OCI-M1 (cell line): ENCODE measurements at regions not wholly inside any gene's neighbourhood (a gene's known extent, or its start where the extent isn't known, plus 50 kb on each side); places are given as distances from the start of the nearest gene placed in this dataset.

Source experiments
- DNase-seq: peaks from one replicate; lab custom pipeline; 2025; lab: John Stamatoyannopoulos, UW

GRCh38 chr6:25066593-25066992 lies 130.8 kb upstream of the RIPOR2 start:
- DNase-seq, result no peak

DNA sequence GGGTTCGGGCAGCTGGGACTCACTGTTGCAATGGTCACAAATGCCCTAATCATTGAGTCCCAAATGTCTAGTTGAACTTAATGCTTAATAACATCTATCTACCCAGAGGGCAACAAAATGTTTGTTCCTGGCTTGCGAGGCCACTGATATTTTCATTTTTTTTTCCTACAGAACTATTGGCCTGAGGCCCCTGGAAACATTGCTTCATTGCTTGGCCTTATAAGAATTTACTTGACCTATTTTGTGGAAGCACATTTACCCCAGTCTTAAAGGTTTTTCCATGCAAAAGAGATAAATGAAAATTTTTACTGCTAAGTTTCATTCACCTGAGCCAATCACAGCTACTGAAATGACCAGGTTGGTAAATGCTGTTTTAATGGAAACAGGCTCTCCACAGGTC lies 133.1 kb upstream of the RIPOR2 start:
- no peak for DNase-seq

DNA sequence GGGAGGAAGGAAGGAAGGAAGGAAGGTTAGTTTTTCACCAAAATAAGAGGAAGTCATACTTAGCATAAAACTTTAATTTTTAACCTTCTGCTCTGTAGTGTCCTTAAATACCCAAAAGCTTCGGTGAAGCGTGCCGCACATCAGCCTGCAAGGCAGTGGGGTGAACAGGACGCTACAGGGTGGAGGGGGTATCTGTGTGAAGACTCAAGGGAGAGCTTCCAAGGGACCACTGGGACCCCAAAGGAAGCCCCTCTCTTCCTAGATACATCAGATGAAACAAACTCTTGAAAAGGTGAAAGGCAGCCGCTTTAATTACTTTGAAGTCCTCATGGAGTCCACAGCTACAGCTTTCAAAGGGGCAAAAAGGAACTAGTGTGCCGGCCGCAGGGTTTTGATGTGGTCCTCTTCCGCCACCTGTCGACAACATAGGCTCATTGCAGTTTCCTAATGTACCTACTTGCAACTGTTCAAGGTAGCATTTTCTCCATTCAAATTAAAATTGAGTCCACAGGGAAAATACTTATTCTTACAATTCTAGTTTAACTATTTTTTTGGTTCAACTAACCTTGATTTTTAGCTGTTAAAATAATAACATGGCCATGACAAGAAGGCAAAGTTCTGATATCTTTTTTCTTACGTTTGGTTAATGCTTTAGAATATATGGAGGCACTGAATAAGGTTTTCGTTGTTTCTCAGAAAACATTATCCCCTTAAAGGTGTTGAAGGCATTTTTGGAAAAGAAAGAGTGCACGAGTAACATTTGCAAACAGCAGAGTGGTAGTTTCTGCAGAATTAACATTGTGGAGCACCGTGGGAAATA lies 135.0 kb upstream of the RIPOR2 start:
- peak; percentile 93 for DNase-seq

GRCh38 chr6:25078141-25078540 lies 142.4 kb upstream of the RIPOR2 start:
- no peak for DNase-seq

- DNase-seq, result no peak
Observed at GRCh38 chr6:25083784-25084507, 148.2 kb upstream of the RIPOR2 start.

DNA sequence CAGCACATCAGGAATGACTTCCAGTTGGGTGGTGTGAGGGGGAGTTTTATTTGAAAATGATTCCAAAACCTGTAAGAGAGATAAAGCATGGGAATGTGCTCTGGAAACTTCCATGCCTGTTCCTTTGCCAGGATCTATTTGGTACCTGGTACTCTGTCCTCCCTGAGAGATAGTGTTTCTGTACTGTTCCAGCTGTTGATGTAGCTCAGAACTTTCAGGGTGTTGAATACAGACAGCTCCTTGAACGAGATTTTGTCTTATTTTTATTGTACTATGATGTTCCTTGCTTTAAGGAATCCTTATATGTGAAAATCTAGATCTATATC lies 148.7 kb upstream of the RIPOR2 start:
- no peak for DNase-seq

GRCh38 chr6:25085756-25086155 lies 150.0 kb upstream of the RIPOR2 start:
- DNase-seq, result peak; percentile 71

DNA sequence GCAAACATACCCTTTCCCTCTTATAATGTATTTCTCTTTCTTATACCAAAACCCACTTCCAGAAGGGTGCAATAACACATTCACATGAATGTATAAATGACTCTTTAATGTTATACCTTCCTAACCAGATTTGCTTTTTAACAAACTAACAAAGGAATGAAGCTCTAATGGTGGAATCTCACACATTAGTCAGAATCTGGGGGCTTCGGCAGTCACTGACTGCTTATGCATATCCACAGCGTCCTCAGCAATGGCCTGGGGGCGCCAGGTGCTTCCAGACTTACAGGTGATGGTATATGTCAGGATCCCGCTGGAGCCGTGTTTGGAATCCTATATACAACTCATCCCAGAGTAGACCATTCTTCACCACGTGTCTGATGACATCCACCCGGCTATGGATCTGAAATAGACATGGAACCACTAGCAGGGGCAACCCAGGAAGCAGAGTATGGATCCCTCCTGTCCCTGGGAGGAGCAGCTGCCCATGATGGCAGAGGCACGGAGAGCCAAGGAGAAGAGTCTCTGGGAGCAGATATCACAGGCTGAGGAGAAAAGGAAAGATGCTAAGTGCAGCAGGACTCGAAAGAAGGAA lies 150.8 kb upstream of the RIPOR2 start:
- no peak for DNase-seq

DNA sequence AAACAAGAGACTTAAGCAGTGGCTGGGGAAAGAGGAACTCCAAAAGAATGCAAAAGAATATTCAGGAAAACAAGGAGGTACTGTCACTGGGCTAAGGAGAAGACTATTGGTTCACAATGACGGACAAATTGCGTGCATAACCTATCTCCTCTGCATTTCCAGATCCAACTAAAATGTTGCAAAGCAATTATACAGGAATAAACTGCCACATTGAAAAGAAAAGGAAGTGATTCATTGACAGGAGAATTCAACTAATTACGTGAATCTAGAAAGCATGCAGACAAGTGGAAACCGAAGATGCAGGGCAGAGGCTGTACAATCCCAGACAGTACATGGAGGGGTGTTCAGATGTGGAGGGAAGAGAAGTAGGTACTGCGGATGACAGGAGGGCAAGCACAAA lies 152.8 kb upstream of the RIPOR2 start:
- DNase-seq, result no peak

GRCh38 chr6:25089442-25089841 lies 153.7 kb upstream of the RIPOR2 start:
- no peak for DNase-seq

GRCh38 chr6:25094726-25095125 lies 159.0 kb upstream of the RIPOR2 start:
- DNase-seq, result no peak

- DNase-seq, result no peak
Observed at GRCh38 chr6:25100288-25100687, 164.5 kb upstream of the RIPOR2 start.

GRCh38 chr6:25103603-25104002 lies 167.8 kb upstream of the RIPOR2 start:
- no peak for DNase-seq

GRCh38 chr6:25105070-25105925 lies 169.5 kb upstream of the RIPOR2 start:
- no peak for DNase-seq

GRCh38 chr6:25107218-25107617 lies 171.5 kb upstream of the RIPOR2 start:
- DNase-seq, result no peak

GRCh38 chr6:25111782-25112181 lies 167.4 kb upstream of the CARMIL1 start:
- no peak for DNase-seq

- DNase-seq, result no peak
Observed at GRCh38 chr6:25112322-25112773, 166.8 kb upstream of the CARMIL1 start.

DNA sequence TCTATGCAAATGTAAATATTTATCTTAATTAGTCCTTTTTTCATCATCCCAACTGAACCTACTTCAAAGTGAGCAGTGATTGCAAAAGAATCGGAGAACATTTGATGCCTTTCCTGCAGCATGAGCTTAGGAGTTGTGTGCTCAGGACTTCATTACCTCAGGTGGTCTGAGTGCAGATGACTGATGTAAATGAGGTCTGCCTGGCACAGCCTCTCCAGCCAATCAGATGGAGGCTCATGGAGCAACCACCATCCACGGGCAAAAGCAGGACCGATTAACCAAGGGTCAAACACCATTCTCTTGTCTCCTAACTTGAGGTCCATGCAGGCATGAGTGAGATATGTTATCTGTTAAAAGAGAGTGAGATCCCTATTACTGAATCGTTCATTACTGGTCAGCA lies 165.7 kb upstream of the CARMIL1 start:
- no peak for DNase-seq

- no peak for DNase-seq
Observed at GRCh38 chr6:25118038-25118437, 161.1 kb upstream of the CARMIL1 start.

- no peak for DNase-seq
Observed at GRCh38 chr6:25121186-25121585, 158.0 kb upstream of the CARMIL1 start.

DNA sequence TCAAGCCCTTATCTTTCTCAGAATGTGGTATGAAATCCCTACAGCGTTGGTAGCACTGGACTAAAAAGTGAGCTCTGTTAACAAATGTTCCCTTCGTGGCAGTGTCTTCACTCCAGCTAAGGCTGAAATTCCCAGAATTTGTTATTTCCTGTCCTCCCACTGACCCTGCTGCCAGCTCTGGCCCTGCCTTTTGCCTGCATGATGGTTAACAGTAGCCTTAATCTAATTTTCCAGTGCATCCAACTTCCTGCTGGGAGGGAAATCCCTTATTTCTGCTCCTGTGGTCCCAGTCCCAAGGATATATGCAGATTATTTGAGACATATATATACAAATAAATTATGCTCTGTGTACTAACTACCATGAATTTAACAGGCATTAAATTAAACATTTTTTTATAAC lies 157.2 kb upstream of the CARMIL1 start:
- DNase-seq, result no peak

DNA sequence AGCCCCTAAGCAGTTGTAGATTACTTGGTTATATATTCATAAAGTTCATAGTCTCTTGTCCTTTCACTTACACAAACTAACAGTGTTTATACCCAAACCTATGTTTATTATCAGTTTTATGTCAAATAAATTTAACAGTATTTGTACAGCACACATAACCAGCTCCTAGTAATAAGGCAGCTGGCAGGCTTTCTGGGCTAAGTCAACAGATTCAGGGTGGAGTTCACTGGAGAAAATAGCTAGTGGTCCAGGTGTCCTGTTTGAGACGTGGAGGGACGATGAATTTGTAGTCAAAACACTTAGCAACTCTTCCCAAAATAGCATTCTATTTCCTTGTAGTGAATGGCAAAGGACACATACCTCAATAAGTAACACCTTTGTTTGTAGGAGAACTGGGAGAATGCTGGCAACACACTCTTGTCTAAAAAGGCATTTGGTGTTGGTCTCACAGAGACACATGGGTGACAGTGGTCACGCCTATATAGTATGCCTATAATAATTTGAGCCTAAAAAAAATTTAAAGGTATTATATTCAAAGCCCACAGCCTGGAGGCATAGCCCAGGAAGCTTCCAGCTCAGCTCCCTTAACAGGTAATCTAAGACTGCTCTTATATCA lies 156.4 kb upstream of the CARMIL1 start:
- DNase-seq, result no peak
